ENCODE measurements at regions not wholly inside any gene's neighbourhood (a gene's known extent, or its start where the extent isn't known, plus 50 kb on each side); places are given as distances from the start of the nearest gene placed in this dataset.
"Not testable (repeated sequence)": the region's sequence is repeated elsewhere in the genome, so short reads cannot be mapped to it uniquely, and the experiment has no call there.

- TF ChIP-seq CTCF, POLR2A (IDR thresholded peaks at IDR 0.05): not testable (repeated sequence)
These were observed 133.7 kb upstream of the CALCR start for GRCh38 chr7:93708255-93708654.

Measured in testis (tissue), 2 donors.